Brain microvascular endothelial cell (primary cell): ENCODE measurements at regions not wholly inside any gene's neighbourhood (a gene's known extent, or its start where the extent isn't known, plus 50 kb on each side); places are given as distances from the start of the nearest gene placed in this dataset.
"Not testable (repeated sequence)": the region's sequence is repeated elsewhere in the genome, so short reads cannot be mapped to it uniquely, and the experiment has no call there.

Experiments used
- DNase-seq: peaks from one replicate; pipeline ENCODE4 v3.0.0-alpha.2; 2020
- H3K27ac ChIP-seq: fragments of 250-450 bp; sonication (Bioruptor Pico); 2 replicates; pipeline ENCODE4 v1.5.1; 2020; ENCODE audit warnings: mild to moderate bottlenecking, moderate library complexity
- H3K27me3 ChIP-seq: fragments of 250-450 bp; sonication (Bioruptor Pico); replicated peaks from 2 replicates; pipeline ENCODE4 v1.5.1; 2020; ENCODE audit warnings: mild to moderate bottlenecking
- H3K36me3 ChIP-seq: fragments of 250-450 bp; sonication (Bioruptor Pico); replicated peaks from 2 replicates; pipeline ENCODE4 v1.5.1; 2020; ENCODE audit warnings: mild to moderate bottlenecking
- H3K4me3 ChIP-seq: 2 replicates; pipeline ENCODE4 v1.5.1; 2011; ENCODE audit warnings: low read depth, mild to moderate bottlenecking, control low read depth, low read length, moderate library complexity
- in situ Hi-C: cut with HindIII; loops from 2 replicates; pipeline ENCODE4 v1.10.0; 2017; ENCODE audit warnings: low sequenced_read_pairs, low pct_ligation_motif_present
- TF ChIP-seq, protein P1 (sequence below): IDR thresholded peaks from 2 replicates; pipeline ENCODE4 v1.5.1; 2011; ENCODE audit warnings: low read depth, mild to moderate bottlenecking, moderate library complexity, low read length, control low read depth, inconsistent platforms; ENCODE audit errors: missing control alignments

DNA sequence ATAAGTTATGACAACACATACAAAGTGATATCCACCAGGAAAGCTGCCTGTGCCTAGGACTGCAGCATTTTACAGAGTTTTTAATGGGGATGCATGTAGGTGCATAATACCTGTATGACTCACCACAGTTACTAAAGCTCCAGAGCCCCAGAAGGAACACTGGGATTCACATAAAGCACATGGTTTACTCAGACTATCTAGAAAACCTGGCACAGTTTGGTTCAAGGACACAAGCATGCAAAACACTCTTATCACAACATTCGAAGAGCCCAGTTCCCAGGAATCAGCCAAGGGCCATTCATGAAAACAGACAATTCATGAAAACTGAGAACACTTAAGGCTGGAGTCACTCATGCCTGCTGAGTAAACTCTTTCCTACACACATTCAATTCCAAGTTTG is 261.0 kb downstream of the PYDC2 start:
- Histone ChIP-seq H3K4me3 (no peak overlapping the region), H3K27me3 (no peaks in the 10 kb centered on the region), H3K36me3 (no peaks in the 10 kb centered on the region), H3K27ac (no peak overlapping the region)
- in situ Hi-C loops, result no loop called here
- DNase-seq, result no peak
- TF ChIP-seq, protein P1, sequence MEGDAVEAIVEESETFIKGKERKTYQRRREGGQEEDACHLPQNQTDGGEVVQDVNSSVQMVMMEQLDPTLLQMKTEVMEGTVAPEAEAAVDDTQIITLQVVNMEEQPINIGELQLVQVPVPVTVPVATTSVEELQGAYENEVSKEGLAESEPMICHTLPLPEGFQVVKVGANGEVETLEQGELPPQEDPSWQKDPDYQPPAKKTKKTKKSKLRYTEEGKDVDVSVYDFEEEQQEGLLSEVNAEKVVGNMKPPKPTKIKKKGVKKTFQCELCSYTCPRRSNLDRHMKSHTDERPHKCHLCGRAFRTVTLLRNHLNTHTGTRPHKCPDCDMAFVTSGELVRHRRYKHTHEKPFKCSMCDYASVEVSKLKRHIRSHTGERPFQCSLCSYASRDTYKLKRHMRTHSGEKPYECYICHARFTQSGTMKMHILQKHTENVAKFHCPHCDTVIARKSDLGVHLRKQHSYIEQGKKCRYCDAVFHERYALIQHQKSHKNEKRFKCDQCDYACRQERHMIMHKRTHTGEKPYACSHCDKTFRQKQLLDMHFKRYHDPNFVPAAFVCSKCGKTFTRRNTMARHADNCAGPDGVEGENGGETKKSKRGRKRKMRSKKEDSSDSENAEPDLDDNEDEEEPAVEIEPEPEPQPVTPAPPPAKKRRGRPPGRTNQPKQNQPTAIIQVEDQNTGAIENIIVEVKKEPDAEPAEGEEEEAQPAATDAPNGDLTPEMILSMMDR, result no peak

DNA sequence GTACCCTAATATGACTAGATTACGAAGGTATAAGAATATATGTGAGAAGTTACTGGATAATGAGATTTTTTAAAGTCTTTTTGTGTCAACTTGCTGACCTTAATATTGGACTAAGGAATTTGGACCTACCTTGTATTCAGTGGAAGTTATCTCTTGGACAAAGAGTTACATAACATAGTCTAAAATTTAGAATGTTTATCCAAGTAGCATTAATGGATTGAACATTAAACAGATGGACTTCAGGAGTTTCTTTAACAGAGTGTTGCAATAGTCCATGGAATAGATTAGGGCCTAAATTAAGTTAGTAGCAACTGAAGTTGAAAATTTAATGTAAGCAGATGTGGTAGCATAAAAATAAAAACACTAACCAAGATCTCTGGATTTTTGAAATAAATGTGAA is 266.4 kb downstream of the PYDC2 start:
- TF ChIP-seq, protein P1, result no peak
- no peaks in the 10 kb centered on the region for H3K27me3 ChIP-seq
- H3K27ac ChIP-seq, result no peak overlapping the region
- H3K36me3 ChIP-seq, result no peaks in the 10 kb centered on the region
- H3K4me3 ChIP-seq, result no peak overlapping the region
- in situ Hi-C loops, result no loop called here
- no peak for DNase-seq

DNA sequence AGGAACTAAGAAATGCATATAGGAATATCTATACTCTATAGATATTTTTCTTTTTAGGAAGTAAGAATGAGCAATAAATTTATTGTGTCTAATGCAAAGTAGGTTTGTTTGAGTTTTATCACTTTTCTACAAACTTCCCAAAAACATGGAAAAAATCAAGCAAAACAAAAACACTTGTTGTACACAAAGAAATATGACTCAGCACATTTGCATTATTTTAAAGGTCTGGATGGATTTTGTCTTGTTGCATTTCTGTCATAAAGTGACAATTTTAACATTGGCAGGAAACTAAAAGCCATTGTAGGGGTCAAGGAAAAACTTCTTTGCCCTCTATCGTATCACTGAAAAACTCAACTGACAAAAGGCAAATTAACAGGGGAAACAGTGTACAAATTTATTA is 267.2 kb downstream of the PYDC2 start:
- Histone ChIP-seq H3K27me3 (no peaks in the 10 kb centered on the region), H3K27ac (no peak overlapping the region), H3K36me3 (no peaks in the 10 kb centered on the region), H3K4me3 (no peak overlapping the region)
- DNase-seq, result no peak
- in situ Hi-C loops, result no loop called here
- TF ChIP-seq, protein P1, result no peak

DNA sequence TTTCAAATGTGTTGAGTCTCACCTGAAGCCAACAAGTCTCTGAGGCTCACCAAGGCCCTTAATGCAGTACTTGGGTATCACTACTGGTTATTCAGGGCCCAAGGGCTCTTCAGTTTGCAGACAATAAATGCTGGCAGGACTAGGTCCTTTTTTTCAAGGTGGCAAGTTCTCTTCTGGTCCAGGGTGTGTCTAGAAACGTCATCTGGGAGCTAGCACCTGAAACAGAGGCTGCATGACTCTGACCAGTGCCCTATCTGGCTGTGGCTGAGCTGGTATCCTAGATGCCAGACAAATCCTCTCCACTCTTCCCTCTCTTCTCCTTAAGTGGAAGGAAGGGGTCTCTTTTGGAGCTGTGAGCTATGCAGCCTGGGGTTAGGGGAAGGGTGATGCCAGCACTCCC is 276.8 kb downstream of the PYDC2 start:
- Histone ChIP-seq H3K36me3 (no peaks in the 10 kb centered on the region), H3K27me3 (no peaks in the 10 kb centered on the region), H3K4me3 (no peak overlapping the region), H3K27ac (no peak overlapping the region)
- no peak for DNase-seq
- TF ChIP-seq, protein P1, result no peak
- in situ Hi-C loops, result no loop called here

DNA sequence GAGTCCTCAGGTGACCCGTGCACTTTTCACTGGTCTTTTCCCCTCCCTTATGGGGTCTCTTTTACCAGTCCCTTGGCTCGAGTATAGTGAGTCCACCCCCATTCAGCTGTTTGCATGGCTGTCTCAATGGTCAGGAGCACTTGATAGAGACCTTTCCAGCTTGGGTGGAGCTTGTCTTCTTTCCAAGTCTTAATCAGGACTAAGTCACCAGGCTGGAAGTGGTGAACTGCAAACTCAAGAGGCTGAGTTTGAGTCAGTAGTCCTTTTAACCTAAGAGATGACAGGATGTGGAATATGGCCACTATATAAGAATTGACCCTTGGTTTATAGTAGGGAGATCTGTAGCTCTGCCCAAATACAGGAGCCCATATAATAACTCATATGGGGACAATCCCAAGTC is 279.7 kb downstream of the PYDC2 start:
- in situ Hi-C loops, result no loop called here
- Histone ChIP-seq H3K4me3 (no peak overlapping the region), H3K27ac (no peak overlapping the region), H3K27me3 (no peaks in the 10 kb centered on the region), H3K36me3 (no peaks in the 10 kb centered on the region)
- DNase-seq, result no peak
- TF ChIP-seq, protein P1, result no peak

DNA sequence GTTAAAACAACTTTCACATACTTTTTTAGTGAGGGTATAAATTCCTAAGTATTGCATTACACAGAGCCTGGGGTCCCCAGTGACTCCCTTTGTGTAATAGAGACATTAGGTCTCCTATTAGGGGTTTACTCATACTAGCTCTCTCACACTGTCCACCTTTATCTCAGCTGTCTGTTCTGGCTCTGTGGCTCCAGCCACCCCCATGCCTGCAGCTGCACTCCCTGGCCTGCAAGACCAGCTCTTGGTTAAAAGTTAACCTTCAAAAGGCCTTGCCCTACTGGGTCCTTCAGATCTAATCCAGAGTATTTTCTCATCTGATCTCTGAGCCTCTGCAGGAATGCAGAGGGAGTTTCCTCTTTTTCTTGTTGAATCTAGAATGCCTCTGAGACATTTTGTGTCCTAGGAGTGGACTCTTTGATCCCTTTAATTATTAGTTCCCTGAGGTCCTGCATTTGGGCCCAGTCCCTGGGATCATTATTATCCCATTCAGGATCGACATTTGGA is 280.9 kb downstream of the PYDC2 start:
- H3K36me3 ChIP-seq, H3K27ac ChIP-seq, in situ Hi-C loops, H3K27me3 ChIP-seq, H3K4me3 ChIP-seq, DNase-seq: not testable (repeated sequence)
